Activated naive CD8-positive, alpha-beta T cell treated with anti-CD3 and anti-CD28 coated beads for 36 hours (primary cell): ENCODE measurements at regions not wholly inside any gene's neighbourhood (a gene's known extent, or its start where the extent isn't known, plus 50 kb on each side); places are given as distances from the start of the nearest gene placed in this dataset.

Experiments
- DNase-seq: peaks from one replicate; pipeline ENCODE4 v3.0.0; 2021
- H3K27ac Mint-ChIP-seq: one replicate; pipeline ENCODE4 v1.8.0; 2022; ENCODE audit warnings: mild to moderate bottlenecking, moderate library complexity, mixed read lengths
- H3K27me3 Mint-ChIP-seq: one replicate; pipeline ENCODE4 v1.8.0; 2022; ENCODE audit warnings: mild to moderate bottlenecking, mixed read lengths
- H3K36me3 Mint-ChIP-seq: one replicate; pipeline ENCODE4 v1.8.0; 2021; ENCODE audit warnings: mild to moderate bottlenecking, mixed read lengths
- H3K4me1 Mint-ChIP-seq: one replicate; pipeline ENCODE4 v1.8.0; 2021; ENCODE audit warnings: mixed read lengths
- H3K4me3 Mint-ChIP-seq: one replicate; pipeline ENCODE4 v1.8.0; 2022; ENCODE audit warnings: mild to moderate bottlenecking, moderate library complexity, mixed read lengths
- H3K9me3 Mint-ChIP-seq: one replicate; pipeline ENCODE4 v1.8.0; 2022; ENCODE audit warnings: mixed read lengths

DNA sequence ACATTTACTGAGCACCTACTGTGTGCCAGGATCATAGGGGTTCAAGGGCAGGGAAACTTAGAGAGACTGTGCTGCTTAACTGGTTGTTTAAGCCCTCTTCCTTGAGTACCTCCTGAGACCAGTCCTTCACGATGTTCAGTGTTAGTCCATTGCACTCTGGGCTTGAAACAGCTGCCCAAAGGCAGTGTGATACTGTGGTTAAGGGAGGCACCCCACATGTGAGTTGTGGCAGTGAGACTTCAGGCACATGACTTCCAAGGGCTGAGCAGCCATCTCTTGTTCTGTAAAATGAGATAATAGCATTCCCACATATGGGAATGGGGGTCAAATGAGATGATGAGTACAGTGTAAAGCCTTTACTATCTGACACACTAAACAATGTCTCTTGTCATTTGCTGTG, 75.1 kb downstream of the LINGO1 start:
- no peak overlapping the region for H3K27ac Mint-ChIP-seq
- H3K27me3 Mint-ChIP-seq, result peaks cover 14% of the 10 kb centered on the region
- H3K4me3 Mint-ChIP-seq, result no peak overlapping the region
- H3K36me3 Mint-ChIP-seq, result no peaks in the 10 kb centered on the region
- no peaks in the 10 kb centered on the region for H3K4me1 Mint-ChIP-seq
- DNase-seq, result no peak
- no peaks in the 10 kb centered on the region for H3K9me3 Mint-ChIP-seq

- Mint-ChIP-seq H3K36me3 (no peaks in the 10 kb centered on the region), H3K27me3 (peaks cover 14% of the 10 kb centered on the region), H3K27ac (no peak overlapping the region), H3K9me3 (no peaks in the 10 kb centered on the region), H3K4me3 (no peak overlapping the region), H3K4me1 (no peaks in the 10 kb centered on the region)
- no peak for DNase-seq
These were observed 75.6 kb downstream of the LINGO1 start for GRCh38 chr15:77557144-77557543.

DNA sequence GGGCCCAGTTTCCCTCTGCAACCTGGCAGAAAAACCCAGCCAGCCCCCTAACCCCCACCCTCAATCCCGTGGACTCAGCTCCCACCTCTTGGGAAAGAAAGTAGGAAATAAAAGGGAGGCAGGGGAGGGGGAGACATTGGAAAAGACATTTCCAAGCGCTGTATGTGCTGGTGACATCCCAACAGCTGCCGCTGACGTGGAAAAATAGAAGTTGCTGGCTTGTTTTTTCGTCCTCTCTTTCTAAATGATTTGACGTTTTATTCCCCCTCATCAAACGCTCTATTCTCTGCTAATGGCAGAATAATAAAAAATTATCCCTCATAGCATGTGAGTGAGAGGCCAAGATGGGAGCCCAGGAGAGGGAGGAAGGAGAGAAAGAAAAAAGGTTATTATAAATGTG, 76.1 kb downstream of the LINGO1 start:
- H3K4me3 Mint-ChIP-seq, result no peak overlapping the region
- no peak for DNase-seq
- no peak overlapping the region for H3K27ac Mint-ChIP-seq
- no peaks in the 10 kb centered on the region for H3K9me3 Mint-ChIP-seq
- H3K36me3 Mint-ChIP-seq, result no peaks in the 10 kb centered on the region
- H3K27me3 Mint-ChIP-seq, result peaks cover 14% of the 10 kb centered on the region
- H3K4me1 Mint-ChIP-seq, result no peaks in the 10 kb centered on the region

- Mint-ChIP-seq H3K27me3 (peaks cover 7% of the 10 kb centered on the region), H3K27ac (no peak overlapping the region), H3K4me1 (no peaks in the 10 kb centered on the region), H3K9me3 (no peaks in the 10 kb centered on the region), H3K36me3 (no peaks in the 10 kb centered on the region), H3K4me3 (no peak overlapping the region)
- DNase-seq, result no peak
These were observed 77.5 kb downstream of the LINGO1 start for GRCh38 chr15:77555232-77555631.

- Mint-ChIP-seq H3K27ac (no peak overlapping the region), H3K27me3 (peaks cover 7% of the 10 kb centered on the region), H3K4me3 (no peak overlapping the region), H3K9me3 (no peaks in the 10 kb centered on the region), H3K36me3 (no peaks in the 10 kb centered on the region), H3K4me1 (no peaks in the 10 kb centered on the region)
- no peak for DNase-seq
These were observed 78.2 kb downstream of the LINGO1 start for GRCh38 chr15:77554306-77555080.

- Mint-ChIP-seq H3K4me1 (no peaks in the 10 kb centered on the region), H3K9me3 (no peaks in the 10 kb centered on the region), H3K27me3 (peaks cover 2% of the 10 kb centered on the region), H3K36me3 (no peaks in the 10 kb centered on the region), H3K4me3 (no peak overlapping the region), H3K27ac (no peak overlapping the region)
- no peak for DNase-seq
These were observed 79.0 kb downstream of the LINGO1 start for GRCh38 chr15:77553695-77554094.

GRCh38 chr15:77553257-77553656, 79.5 kb downstream of the LINGO1 start:
- Mint-ChIP-seq H3K36me3 (no peaks in the 10 kb centered on the region), H3K4me1 (no peaks in the 10 kb centered on the region), H3K9me3 (no peaks in the 10 kb centered on the region), H3K27me3 (no peaks in the 10 kb centered on the region), H3K27ac (no peak overlapping the region), H3K4me3 (no peak overlapping the region)
- no peak for DNase-seq

- H3K4me3 Mint-ChIP-seq, result no peak overlapping the region
- no peaks in the 10 kb centered on the region for H3K4me1 Mint-ChIP-seq
- no peaks in the 10 kb centered on the region for H3K36me3 Mint-ChIP-seq
These were observed 80.6 kb downstream of the LINGO1 start for GRCh38 chr15:77552066-77552465.

GRCh38 chr15:77550301-77551251, 82.1 kb downstream of the LINGO1 start:
- H3K4me1 Mint-ChIP-seq, result no peaks in the 10 kb centered on the region
- H3K9me3 Mint-ChIP-seq, result no peaks in the 10 kb centered on the region
- H3K27me3 Mint-ChIP-seq, result peaks cover 2% of the 10 kb centered on the region
- no peak for DNase-seq
- H3K4me3 Mint-ChIP-seq, result no peak overlapping the region
- H3K27ac Mint-ChIP-seq, result no peak overlapping the region
- H3K36me3 Mint-ChIP-seq, result no peaks in the 10 kb centered on the region

More at GRCh38 chr15:77552066-77552465, 80.6 kb downstream of the LINGO1 start:
- Mint-ChIP-seq H3K27ac (no peak overlapping the region), H3K27me3 (no peaks in the 10 kb centered on the region), H3K9me3 (no peaks in the 10 kb centered on the region)
- no peak for DNase-seq

- Mint-ChIP-seq H3K36me3 (no peaks in the 10 kb centered on the region), H3K4me3 (no peak overlapping the region), H3K4me1 (no peaks in the 10 kb centered on the region), H3K9me3 (no peaks in the 10 kb centered on the region), H3K27ac (no peak overlapping the region), H3K27me3 (peaks cover 7% of the 10 kb centered on the region)
- DNase-seq, result no peak
These were observed 83.0 kb downstream of the LINGO1 start for GRCh38 chr15:77549576-77550288.

GRCh38 chr15:77548589-77549557, 83.8 kb downstream of the LINGO1 start:
- no peaks in the 10 kb centered on the region for H3K4me1 Mint-ChIP-seq
- no peaks in the 10 kb centered on the region for H3K36me3 Mint-ChIP-seq
- no peak overlapping the region for H3K4me3 Mint-ChIP-seq
- peaks cover 7% of the 10 kb centered on the region for H3K27me3 Mint-ChIP-seq
- no peaks in the 10 kb centered on the region for H3K9me3 Mint-ChIP-seq
- no peak for DNase-seq
- H3K27ac Mint-ChIP-seq, result no peak overlapping the region

GRCh38 chr15:77547801-77548588, 84.7 kb downstream of the LINGO1 start:
- H3K4me3 Mint-ChIP-seq, result no peak overlapping the region
- no peak for DNase-seq
- H3K27me3 Mint-ChIP-seq, result peaks cover 7% of the 10 kb centered on the region
- no peaks in the 10 kb centered on the region for H3K36me3 Mint-ChIP-seq
- no peaks in the 10 kb centered on the region for H3K9me3 Mint-ChIP-seq
- H3K27ac Mint-ChIP-seq, result no peak overlapping the region
- H3K4me1 Mint-ChIP-seq, result peaks cover 3% of the 10 kb centered on the region

- H3K4me1 Mint-ChIP-seq, result peaks cover 3% of the 10 kb centered on the region
- peaks cover 7% of the 10 kb centered on the region for H3K27me3 Mint-ChIP-seq
- no peaks in the 10 kb centered on the region for H3K9me3 Mint-ChIP-seq
- no peaks in the 10 kb centered on the region for H3K36me3 Mint-ChIP-seq
- no peak overlapping the region for H3K27ac Mint-ChIP-seq
- no peak overlapping the region for H3K4me3 Mint-ChIP-seq
- no peak for DNase-seq
These were observed 85.8 kb downstream of the LINGO1 start for GRCh38 chr15:77546870-77547269.
